ENCODE measurements at regions not wholly inside any gene's neighbourhood (a gene's known extent, or its start where the extent isn't known, plus 50 kb on each side); places are given as distances from the start of the nearest gene placed in this dataset.

GRCh38 chr3:104820959-104821358 lies 545.8 kb upstream of the ALCAM start:
- no peak overlapping the region for H3K4me3 ChIP-seq (ENCODE audit: low read length)
- no peaks in the 10 kb centered on the region for H3K9me3 ChIP-seq (ENCODE audit: control insufficient read depth, low read depth, low read length)
- no peak overlapping the region for H3K27ac ChIP-seq (ENCODE audit: low read length)
- no peaks in the 10 kb centered on the region for H3K4me1 ChIP-seq (ENCODE audit: control insufficient read depth, insufficient read depth, low read length)
- no peak for DNase-seq
- no peaks in the 10 kb centered on the region for H3K36me3 ChIP-seq (ENCODE audit: control insufficient read depth, insufficient read depth, low read length)
- no CpG with 5 or more reads among the region's 1 CpG for WGBS (ENCODE audit: insufficient coverage, low lambda C conversion rate)
- no peaks in the 10 kb centered on the region for H3K27me3 ChIP-seq (ENCODE audit: control insufficient read depth, insufficient read depth, low read length)

GRCh38 chr3:104825116-104825515 lies 541.6 kb upstream of the ALCAM start:
- 60% methylated on average over 1 of the region's 1 CpG for WGBS (ENCODE audit: insufficient coverage, low lambda C conversion rate)
- no peaks in the 10 kb centered on the region for H3K27me3 ChIP-seq (ENCODE audit: control insufficient read depth, insufficient read depth, low read length)
- no peaks in the 10 kb centered on the region for H3K4me1 ChIP-seq (ENCODE audit: control insufficient read depth, insufficient read depth, low read length)
- H3K9me3 ChIP-seq (ENCODE audit: control insufficient read depth, low read depth, low read length): no peaks in the 10 kb centered on the region
- no peak overlapping the region for H3K27ac ChIP-seq (ENCODE audit: low read length)
- no peak overlapping the region for H3K4me3 ChIP-seq (ENCODE audit: low read length)
- DNase-seq: no peak
- no peaks in the 10 kb centered on the region for H3K36me3 ChIP-seq (ENCODE audit: control insufficient read depth, insufficient read depth, low read length)

DNA sequence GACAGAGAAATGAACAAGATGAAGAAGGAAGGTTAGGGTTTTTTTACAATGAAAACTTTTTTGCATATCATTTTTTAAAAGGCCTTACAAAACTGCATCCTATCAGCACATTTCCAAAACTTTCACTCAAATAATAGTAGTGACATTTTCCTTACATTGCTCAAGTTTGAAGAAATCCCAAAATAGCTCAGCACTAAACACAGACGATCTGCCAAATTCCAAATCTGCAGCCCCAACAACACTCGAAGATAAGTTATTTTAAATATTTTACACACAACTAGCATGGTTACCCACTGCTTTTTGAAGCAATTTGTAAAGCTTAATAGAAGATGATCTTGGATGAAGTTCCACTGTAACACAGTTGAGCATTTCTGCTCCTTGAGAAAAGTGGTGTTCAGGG lies 535.6 kb upstream of the ALCAM start:
- no peak for DNase-seq

GRCh38 chr3:104832530-104832929 lies 534.2 kb upstream of the ALCAM start:
- H3K4me3 ChIP-seq (ENCODE audit: low read length): no peak overlapping the region
- H3K27ac ChIP-seq (ENCODE audit: low read length): no peak overlapping the region
- no peaks in the 10 kb centered on the region for H3K4me1 ChIP-seq (ENCODE audit: control insufficient read depth, insufficient read depth, low read length)
- H3K27me3 ChIP-seq (ENCODE audit: control insufficient read depth, insufficient read depth, low read length): no peaks in the 10 kb centered on the region
- no peak for DNase-seq
- no peaks in the 10 kb centered on the region for H3K36me3 ChIP-seq (ENCODE audit: control insufficient read depth, insufficient read depth, low read length)
- no peaks in the 10 kb centered on the region for H3K9me3 ChIP-seq (ENCODE audit: control insufficient read depth, low read depth, low read length)

More for the DNA sequence above, 535.6 kb upstream of the ALCAM start:
- Histone ChIP-seq H3K9me3 (ENCODE audit: control insufficient read depth, low read depth, low read length) (no peaks in the 10 kb centered on the region), H3K4me3 (ENCODE audit: low read length) (no peak overlapping the region), H3K4me1 (ENCODE audit: control insufficient read depth, insufficient read depth, low read length) (no peaks in the 10 kb centered on the region), H3K27ac (ENCODE audit: low read length) (no peak overlapping the region), H3K27me3 (ENCODE audit: control insufficient read depth, insufficient read depth, low read length) (no peaks in the 10 kb centered on the region), H3K36me3 (ENCODE audit: control insufficient read depth, insufficient read depth, low read length) (no peaks in the 10 kb centered on the region)
- WGBS (ENCODE audit: insufficient coverage, low lambda C conversion rate): no CpG with 5 or more reads among the region's 2 CpGs

DNA sequence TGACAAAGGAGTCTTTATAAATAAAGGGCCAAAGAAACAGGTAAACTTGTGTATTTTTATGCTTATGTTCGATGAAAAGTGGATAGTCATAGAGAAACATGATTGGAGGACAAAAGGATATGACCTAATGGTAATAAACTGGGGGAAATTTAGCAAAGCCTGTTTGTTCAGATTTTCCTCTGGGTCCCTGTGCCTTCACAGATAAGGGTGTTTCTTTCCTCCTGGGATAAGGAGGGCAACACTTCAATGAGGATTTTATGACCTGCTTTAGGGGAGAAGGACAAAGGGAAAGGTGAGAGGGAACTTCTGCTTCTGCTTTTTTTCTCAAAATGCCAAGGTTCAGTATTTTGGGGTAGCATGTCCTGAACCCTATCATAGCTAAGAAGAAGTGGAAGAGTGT lies 531.3 kb upstream of the ALCAM start:
- Histone ChIP-seq H3K9me3 (ENCODE audit: control insufficient read depth, low read depth, low read length) (no peaks in the 10 kb centered on the region), H3K27ac (ENCODE audit: low read length) (no peak overlapping the region), H3K4me3 (ENCODE audit: low read length) (no peak overlapping the region), H3K4me1 (ENCODE audit: control insufficient read depth, insufficient read depth, low read length) (no peaks in the 10 kb centered on the region), H3K36me3 (ENCODE audit: control insufficient read depth, insufficient read depth, low read length) (no peaks in the 10 kb centered on the region), H3K27me3 (ENCODE audit: control insufficient read depth, insufficient read depth, low read length) (no peaks in the 10 kb centered on the region)
- WGBS (ENCODE audit: insufficient coverage, low lambda C conversion rate): 83% methylated on average over 1 of the region's 1 CpG
- no peak for DNase-seq

DNA sequence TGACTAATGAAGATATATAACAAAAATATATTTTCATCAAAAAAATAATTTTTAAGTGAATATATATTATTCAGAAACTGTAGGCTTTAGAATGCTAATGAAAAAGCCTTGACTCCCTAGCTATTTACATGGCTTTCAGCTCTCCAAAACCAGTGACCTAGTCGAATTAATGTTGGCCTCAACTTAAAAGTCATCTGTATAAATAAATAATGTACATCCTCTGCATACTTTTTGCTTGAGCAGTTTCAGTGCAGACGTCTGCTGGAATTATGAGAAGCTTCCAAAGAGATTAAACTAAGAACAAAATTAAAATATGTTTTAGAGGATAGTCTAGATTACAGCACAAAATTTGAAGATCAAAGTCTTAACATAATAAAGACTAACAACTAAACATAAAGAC lies 520.4 kb upstream of the ALCAM start:
- no peaks in the 10 kb centered on the region for H3K27me3 ChIP-seq (ENCODE audit: control insufficient read depth, insufficient read depth, low read length)
- whole genome bisulfite sequencing (ENCODE audit: insufficient coverage, low lambda C conversion rate): 57% methylated on average over 1 of the region's 2 CpGs
- no peak overlapping the region for H3K4me3 ChIP-seq (ENCODE audit: low read length)
- H3K27ac ChIP-seq (ENCODE audit: low read length): no peak overlapping the region
- no peaks in the 10 kb centered on the region for H3K36me3 ChIP-seq (ENCODE audit: control insufficient read depth, insufficient read depth, low read length)
- no peaks in the 10 kb centered on the region for H3K4me1 ChIP-seq (ENCODE audit: control insufficient read depth, insufficient read depth, low read length)
- no peak for DNase-seq
- no peaks in the 10 kb centered on the region for H3K9me3 ChIP-seq (ENCODE audit: control insufficient read depth, low read depth, low read length)

DNA sequence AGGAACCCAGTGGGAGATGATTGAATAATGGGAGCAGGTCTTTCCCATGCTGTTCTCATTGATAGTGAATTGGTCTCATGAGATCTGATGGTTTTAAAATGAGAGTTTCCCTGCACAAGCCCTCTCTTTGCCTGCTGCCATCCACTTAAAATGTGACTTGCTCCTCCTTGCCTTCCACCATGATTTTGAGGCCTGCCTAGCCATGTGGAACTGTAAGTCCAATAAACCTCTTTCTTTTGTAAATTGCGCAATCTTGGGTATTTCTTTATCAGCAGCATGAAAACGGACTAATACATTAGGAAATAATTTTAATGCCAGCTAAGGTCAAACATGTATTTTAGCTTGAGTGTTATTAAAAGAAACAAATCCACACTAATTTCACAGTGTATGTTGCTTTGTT lies 517.6 kb upstream of the ALCAM start:
- no peaks in the 10 kb centered on the region for H3K27me3 ChIP-seq (ENCODE audit: control insufficient read depth, insufficient read depth, low read length)
- H3K36me3 ChIP-seq (ENCODE audit: control insufficient read depth, insufficient read depth, low read length): no peaks in the 10 kb centered on the region
- DNase-seq: no peak
- H3K27ac ChIP-seq (ENCODE audit: low read length): no peak overlapping the region
- no CpG with 5 or more reads among the region's 2 CpGs for WGBS (ENCODE audit: insufficient coverage, low lambda C conversion rate)
- H3K9me3 ChIP-seq (ENCODE audit: control insufficient read depth, low read depth, low read length): no peaks in the 10 kb centered on the region
- no peaks in the 10 kb centered on the region for H3K4me1 ChIP-seq (ENCODE audit: control insufficient read depth, insufficient read depth, low read length)
- no peak overlapping the region for H3K4me3 ChIP-seq (ENCODE audit: low read length)

- H3K27me3 ChIP-seq (ENCODE audit: control insufficient read depth, insufficient read depth, low read length): no peaks in the 10 kb centered on the region
- no peaks in the 10 kb centered on the region for H3K9me3 ChIP-seq (ENCODE audit: control insufficient read depth, low read depth, low read length)
- no peak for DNase-seq
- 56% methylated on average over 2 of the region's 2 CpGs for WGBS (ENCODE audit: insufficient coverage, low lambda C conversion rate)
- no peak overlapping the region for H3K27ac ChIP-seq (ENCODE audit: low read length)
- H3K4me3 ChIP-seq (ENCODE audit: low read length): no peak overlapping the region
- no peaks in the 10 kb centered on the region for H3K4me1 ChIP-seq (ENCODE audit: control insufficient read depth, insufficient read depth, low read length)
- no peaks in the 10 kb centered on the region for H3K36me3 ChIP-seq (ENCODE audit: control insufficient read depth, insufficient read depth, low read length)
Observed at GRCh38 chr3:104854468-104854867, 512.2 kb upstream of the ALCAM start.

- H3K27ac ChIP-seq (ENCODE audit: low read length): no peak overlapping the region
- no peaks in the 10 kb centered on the region for H3K36me3 ChIP-seq (ENCODE audit: control insufficient read depth, insufficient read depth, low read length)
- DNase-seq: no peak
- 58% methylated on average over 2 of the region's 2 CpGs for WGBS (ENCODE audit: insufficient coverage, low lambda C conversion rate)
- no peaks in the 10 kb centered on the region for H3K9me3 ChIP-seq (ENCODE audit: control insufficient read depth, low read depth, low read length)
- no peak overlapping the region for H3K4me3 ChIP-seq (ENCODE audit: low read length)
- H3K27me3 ChIP-seq (ENCODE audit: control insufficient read depth, insufficient read depth, low read length): no peaks in the 10 kb centered on the region
- H3K4me1 ChIP-seq (ENCODE audit: control insufficient read depth, insufficient read depth, low read length): no peaks in the 10 kb centered on the region
Observed at GRCh38 chr3:104855702-104856101, 511.0 kb upstream of the ALCAM start.

- no CpG with 5 or more reads among the region's 2 CpGs for WGBS (ENCODE audit: insufficient coverage, low lambda C conversion rate)
- no peak overlapping the region for H3K27ac ChIP-seq (ENCODE audit: low read length)
- no peaks in the 10 kb centered on the region for H3K36me3 ChIP-seq (ENCODE audit: control insufficient read depth, insufficient read depth, low read length)
- no peaks in the 10 kb centered on the region for H3K27me3 ChIP-seq (ENCODE audit: control insufficient read depth, insufficient read depth, low read length)
- DNase-seq: no peak
- no peak overlapping the region for H3K4me3 ChIP-seq (ENCODE audit: low read length)
- H3K9me3 ChIP-seq (ENCODE audit: control insufficient read depth, low read depth, low read length): no peaks in the 10 kb centered on the region
- no peaks in the 10 kb centered on the region for H3K4me1 ChIP-seq (ENCODE audit: control insufficient read depth, insufficient read depth, low read length)
Observed at GRCh38 chr3:104856741-104857140, 510.0 kb upstream of the ALCAM start.

DNA sequence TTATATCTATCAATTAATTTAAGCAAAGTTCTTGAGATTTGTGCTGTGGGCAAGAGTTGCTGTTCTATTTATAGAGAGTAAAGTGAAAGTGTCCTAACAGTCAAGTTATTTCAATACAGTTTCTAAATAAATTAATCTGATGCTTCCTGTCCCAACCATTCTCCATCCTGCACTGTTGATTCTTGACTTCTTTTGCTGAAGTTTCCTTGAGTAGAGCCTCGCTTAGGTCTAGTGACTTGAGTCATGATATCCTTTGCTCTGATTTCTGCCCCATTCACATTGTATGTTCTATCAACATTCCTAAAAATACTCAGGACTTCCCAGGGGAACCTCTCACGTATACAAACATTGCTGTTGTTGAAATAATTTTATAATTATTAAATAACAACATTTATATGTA lies 498.4 kb upstream of the ALCAM start:
- 67% methylated on average over 1 of the region's 2 CpGs for WGBS (ENCODE audit: insufficient coverage, low lambda C conversion rate)
- DNase-seq: no peak
- H3K27ac ChIP-seq (ENCODE audit: low read length): no peak overlapping the region

More for the DNA sequence above, 498.4 kb upstream of the ALCAM start:
- no peaks in the 10 kb centered on the region for H3K4me1 ChIP-seq (ENCODE audit: control insufficient read depth, insufficient read depth, low read length)
- no peaks in the 10 kb centered on the region for H3K36me3 ChIP-seq (ENCODE audit: control insufficient read depth, insufficient read depth, low read length)
- H3K9me3 ChIP-seq (ENCODE audit: control insufficient read depth, low read depth, low read length): no peaks in the 10 kb centered on the region
- no peaks in the 10 kb centered on the region for H3K27me3 ChIP-seq (ENCODE audit: control insufficient read depth, insufficient read depth, low read length)
- no peak overlapping the region for H3K4me3 ChIP-seq (ENCODE audit: low read length)
